ENCODE measurements at regions not wholly inside any gene's neighbourhood (a gene's known extent, or its start where the extent isn't known, plus 50 kb on each side); places are given as distances from the start of the nearest gene placed in this dataset.

DNA sequence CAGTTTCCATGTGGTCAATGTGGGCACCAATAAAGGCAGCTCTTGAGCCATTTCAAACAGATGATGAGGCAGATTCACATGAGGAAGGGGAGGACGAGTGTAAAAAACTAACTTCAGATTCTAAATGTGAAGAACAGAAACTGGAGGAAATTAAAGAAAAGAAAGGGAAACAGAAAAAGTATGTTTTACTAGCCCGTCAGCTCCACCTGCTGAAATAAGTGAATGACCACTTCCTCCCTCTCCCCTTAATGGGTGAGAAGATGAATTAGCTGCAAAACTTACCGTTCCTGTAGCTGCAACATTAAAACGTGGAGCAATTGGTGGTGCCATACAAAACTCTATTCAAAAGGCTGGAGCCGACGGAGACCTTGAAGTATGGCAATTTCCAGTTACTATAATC is 203.5 kb downstream of the UXS1 start:
- TF ChIP-seq CTCF (IDR thresholded peaks at IDR 0.05 in 4 of 5, conservative IDR thresholded peaks at IDR 0.05 in 1 of 5) (no peak), POLR2A (IDR thresholded peaks at IDR 0.05) (no peak)
